Thyroid gland (tissue), 4 donors: ENCODE measurements at regions not wholly inside any gene's neighbourhood (a gene's known extent, or its start where the extent isn't known, plus 50 kb on each side); places are given as distances from the start of the nearest gene placed in this dataset.

Source experiments
- CTCF ChIP-seq, 6 experiments: fragments of 200-600 bp in 3 of 6; fragments of 450-650 bp in 3 of 6; sonication (generic) in 3 of 6; IDR thresholded peaks; one replicate each; pipeline ENCODE4 v1.5.1; 2016 to 2019; ENCODE audit warnings: antibody characterized with exemption in 6 of 6, mild to moderate bottlenecking in 2 of 6, inconsistent platforms in 1 of 6, moderate library complexity in 1 of 6
- POLR2A ChIP-seq, 2 donors: fragments of 450-650 bp; IDR thresholded peaks; one replicate each; pipeline ENCODE4 v1.6.1; 2017; ENCODE audit warnings: antibody characterized with exemption in 2 of 2, mild to moderate bottlenecking in 2 of 2, moderate library complexity in 1 of 2

GRCh38 chr6:99114769-99115406 lies 167.1 kb upstream of the FBXL4 start:
- TF ChIP-seq CTCF (IDR thresholded peaks at IDR 0.05) (no peak), POLR2A (IDR thresholded peaks at IDR 0.05) (no peak)
